ENCODE measurements at regions not wholly inside any gene's neighbourhood (a gene's known extent, or its start where the extent isn't known, plus 50 kb on each side); places are given as distances from the start of the nearest gene placed in this dataset.

- TF ChIP-seq, protein P1, sequence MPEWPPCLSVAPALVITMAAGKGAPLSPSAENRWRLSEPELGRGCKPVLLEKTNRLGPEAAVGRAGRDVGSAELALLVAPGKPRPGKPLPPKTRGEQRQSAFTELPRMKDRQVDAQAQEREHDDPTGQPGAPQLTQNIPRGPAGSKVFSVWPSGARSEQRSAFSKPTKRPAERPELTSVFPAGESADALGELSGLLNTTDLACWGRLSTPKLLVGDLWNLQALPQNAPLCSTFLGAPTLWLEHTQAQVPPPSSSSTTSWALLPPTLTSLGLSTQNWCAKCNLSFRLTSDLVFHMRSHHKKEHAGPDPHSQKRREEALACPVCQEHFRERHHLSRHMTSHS (tag by site-specific recombination; IDR thresholded peaks at IDR 0.05): no peak
These were observed 836.3 kb upstream of the ACVR2A start (continued) for GRCh38 chr2:147008481-147008880.

DNA sequence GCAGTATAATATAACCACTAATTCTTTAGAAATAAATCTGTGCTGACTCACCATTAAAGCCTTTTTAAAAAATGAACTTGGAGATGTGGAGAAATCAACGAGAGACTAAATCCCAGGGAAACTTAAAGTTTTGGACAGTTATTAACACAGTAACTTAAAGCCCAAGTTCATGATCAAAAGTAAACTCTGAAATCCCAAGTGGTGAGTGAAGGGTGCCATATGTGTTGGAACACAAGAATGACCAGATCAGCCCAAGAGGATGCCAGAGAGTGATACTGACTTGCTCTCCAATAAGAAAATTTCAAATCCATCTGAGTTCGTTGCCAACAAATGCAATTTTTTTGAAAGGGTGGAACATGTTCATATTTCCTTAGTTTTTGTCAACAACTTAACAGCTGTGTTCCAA, 838.1 kb upstream of the ACVR2A start:
- CTCF ChIA-PET: no interaction called here
- no peak overlapping the region for H3K27ac ChIP-seq (ENCODE audit: extremely low read depth, low read depth, low read length)
- POLR2A ChIA-PET: no interaction called here
- TF ChIP-seq GFI1B (tag by site-specific recombination; IDR thresholded peaks at IDR 0.05) (no peak), HOXA7 (CRISPR knock-in tag; IDR thresholded peaks at IDR 0.05; ENCODE audit: borderline replicate concordance) (no peak), ZNF747 (tag by site-specific recombination; IDR thresholded peaks at IDR 0.05) (no peak), ZBTB17 (tag by site-specific recombination; IDR thresholded peaks at IDR 0.05) (no peak), ZNF777 (tag by site-specific recombination; IDR thresholded peaks at IDR 0.05; ENCODE audit: borderline replicate concordance) (no peak)
- no peaks in the 10 kb centered on the region for H3K36me3 ChIP-seq (ENCODE audit: control insufficient read depth in 2 of 2, insufficient read depth in 1 of 2, low read length in 2 of 2)
- no peak overlapping the region for H3K4me3 ChIP-seq (ENCODE audit: low read depth, low read length)
- no peaks in the 10 kb centered on the region for H3K4me1 ChIP-seq (ENCODE audit: control insufficient read depth, insufficient read depth, low read length)
- no peaks in the 10 kb centered on the region for H3K9me3 ChIP-seq (ENCODE audit: control insufficient read depth, insufficient read depth, low read depth, low read length)

DNA sequence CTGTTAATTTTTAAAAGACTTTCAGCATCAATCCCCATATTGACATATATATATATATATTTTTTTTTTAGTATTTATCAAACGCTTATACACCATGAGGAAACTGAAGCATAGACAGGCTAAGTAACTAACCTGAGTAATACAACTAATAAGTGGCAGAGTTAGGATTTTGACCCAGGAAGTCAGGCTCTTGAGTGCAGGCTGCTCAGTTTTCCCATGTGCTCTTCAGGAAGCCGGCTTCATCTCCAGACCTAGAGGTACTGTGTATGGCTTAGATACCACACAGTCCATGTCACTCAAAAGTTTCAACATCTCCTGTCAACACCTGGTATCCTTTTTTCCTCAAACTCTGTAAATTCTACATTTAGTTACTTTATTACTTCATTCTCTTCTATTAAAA, 841.7 kb upstream of the ACVR2A start:
- ChIA-PET POLR2A (no interaction called here), CTCF (interaction anchor here (0.6 kb wide), 1 partner anchor 15 kb away, joined by 4 read pairs; no protein-coding TSS in a partner anchor)
- no peaks in the 10 kb centered on the region for H3K36me3 ChIP-seq (ENCODE audit: control insufficient read depth in 2 of 2, insufficient read depth in 1 of 2, low read length in 2 of 2)
- TF ChIP-seq MZF1 (tag by site-specific recombination; IDR thresholded peaks at IDR 0.05; ENCODE audit: borderline replicate concordance): no peak
- no peak for TF ChIP-seq ZBTB7A (tag by site-specific recombination; IDR thresholded peaks at IDR 0.05; ENCODE audit: low read depth)
- TF ChIP-seq ZNF658 (tag by site-specific recombination; IDR thresholded peaks at IDR 0.05): no peak
- no peak for TF ChIP-seq ZNF324 (tag by site-specific recombination; IDR thresholded peaks at IDR 0.05)
- TF ChIP-seq, protein P2, sequence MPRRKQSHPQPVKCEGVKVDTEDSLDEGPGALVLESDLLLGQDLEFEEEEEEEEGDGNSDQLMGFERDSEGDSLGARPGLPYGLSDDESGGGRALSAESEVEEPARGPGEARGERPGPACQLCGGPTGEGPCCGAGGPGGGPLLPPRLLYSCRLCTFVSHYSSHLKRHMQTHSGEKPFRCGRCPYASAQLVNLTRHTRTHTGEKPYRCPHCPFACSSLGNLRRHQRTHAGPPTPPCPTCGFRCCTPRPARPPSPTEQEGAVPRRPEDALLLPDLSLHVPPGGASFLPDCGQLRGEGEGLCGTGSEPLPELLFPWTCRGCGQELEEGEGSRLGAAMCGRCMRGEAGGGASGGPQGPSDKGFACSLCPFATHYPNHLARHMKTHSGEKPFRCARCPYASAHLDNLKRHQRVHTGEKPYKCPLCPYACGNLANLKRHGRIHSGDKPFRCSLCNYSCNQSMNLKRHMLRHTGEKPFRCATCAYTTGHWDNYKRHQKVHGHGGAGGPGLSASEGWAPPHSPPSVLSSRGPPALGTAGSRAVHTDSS (tag by site-specific recombination; IDR thresholded peaks at IDR 0.05): no peak
- TF ChIP-seq PRDM4 (tag by site-specific recombination; IDR thresholded peaks at IDR 0.05): no peak
- TF ChIP-seq ZNF26 (tag by site-specific recombination; IDR thresholded peaks at IDR 0.05): no peak
- TF ChIP-seq ZEB2 (tag by site-specific recombination; IDR thresholded peaks at IDR 0.05): no peak
- no peak for TF ChIP-seq ZNF837 (tag by site-specific recombination; IDR thresholded peaks at IDR 0.05)
- TF ChIP-seq ZNF24 (tag by site-specific recombination; IDR thresholded peaks at IDR 0.05): no peak
- TF ChIP-seq, protein P3, sequence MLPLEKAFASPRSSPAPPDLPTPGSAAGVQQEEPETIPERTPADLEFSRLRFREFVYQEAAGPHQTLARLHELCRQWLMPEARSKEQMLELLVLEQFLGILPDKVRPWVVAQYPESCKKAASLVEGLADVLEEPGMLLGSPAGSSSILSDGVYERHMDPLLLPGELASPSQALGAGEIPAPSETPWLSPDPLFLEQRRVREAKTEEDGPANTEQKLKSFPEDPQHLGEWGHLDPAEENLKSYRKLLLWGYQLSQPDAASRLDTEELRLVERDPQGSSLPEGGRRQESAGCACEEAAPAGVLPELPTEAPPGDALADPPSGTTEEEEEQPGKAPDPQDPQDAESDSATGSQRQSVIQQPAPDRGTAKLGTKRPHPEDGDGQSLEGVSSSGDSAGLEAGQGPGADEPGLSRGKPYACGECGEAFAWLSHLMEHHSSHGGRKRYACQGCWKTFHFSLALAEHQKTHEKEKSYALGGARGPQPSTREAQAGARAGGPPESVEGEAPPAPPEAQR (tag by site-specific recombination; IDR thresholded peaks at IDR 0.05): no peak
- TF ChIP-seq, protein P4, sequence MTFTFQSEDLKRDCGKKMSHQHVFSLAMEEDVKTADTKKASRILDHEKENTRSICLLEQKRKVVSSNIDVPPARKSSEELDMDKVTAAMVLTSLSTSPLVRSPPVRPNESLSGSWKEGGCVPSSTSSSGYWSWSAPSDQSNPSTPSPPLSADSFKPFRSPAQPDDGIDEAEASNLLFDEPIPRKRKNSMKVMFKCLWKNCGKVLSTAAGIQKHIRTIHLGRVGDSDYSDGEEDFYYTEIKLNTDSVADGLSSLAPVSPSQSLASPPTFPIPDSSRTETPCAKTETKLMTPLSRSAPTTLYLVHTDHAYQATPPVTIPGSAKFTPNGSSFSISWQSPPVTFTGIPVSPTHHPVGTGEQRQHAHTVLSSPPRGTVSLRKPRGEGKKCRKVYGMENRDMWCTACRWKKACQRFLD (tag by site-specific recombination; IDR thresholded peaks at IDR 0.05): no peak
- no peak for TF ChIP-seq ZNF221 (tag by site-specific recombination; IDR thresholded peaks at IDR 0.05; ENCODE audit: borderline replicate concordance)
- no peak for TF ChIP-seq ZNF18 (tag by site-specific recombination; IDR thresholded peaks at IDR 0.05)
- TF ChIP-seq ZNF341 (tag by site-specific recombination; IDR thresholded peaks at IDR 0.05; ENCODE audit: low read depth): no peak
- TF ChIP-seq ZNF292 (tag by site-specific recombination; IDR thresholded peaks at IDR 0.05; ENCODE audit: borderline replicate concordance, low read depth): no peak
- no peak for TF ChIP-seq ZNF558 (tag by site-specific recombination; IDR thresholded peaks at IDR 0.05)
- no peaks in the 10 kb centered on the region for H3K9me3 ChIP-seq (ENCODE audit: control insufficient read depth, insufficient read depth, low read depth, low read length)
- no peaks in the 10 kb centered on the region for H3K4me1 ChIP-seq (ENCODE audit: control insufficient read depth, insufficient read depth, low read length)
- no peak overlapping the region for H3K27ac ChIP-seq (ENCODE audit: extremely low read depth, low read depth, low read length)
- no peak overlapping the region for H3K4me3 ChIP-seq (ENCODE audit: low read depth, low read length)

All from HEK293 (cell line).